Astrocyte (in vitro differentiated cells and primary cell): ENCODE measurements at regions not wholly inside any gene's neighbourhood (a gene's known extent, or its start where the extent isn't known, plus 50 kb on each side); places are given as distances from the start of the nearest gene placed in this dataset.

Source experiments
- DNase-seq: peaks from one replicate; pipeline ENCODE4 v3.0.0-alpha.2; 2010; ENCODE audit warnings: low read depth
- FAIRE-seq: peaks from 2 replicates; lab custom pipeline; 2011; peaks lifted over from hg19 to GRCh38; lab: Jason Lieb, UNC
- H2AFZ ChIP-seq: 2 replicates; pipeline ENCODE4 v1.6.0; 2012; ENCODE audit warnings: low read depth, low read length, inconsistent platforms
- H3K27ac ChIP-seq: 2 replicates; pipeline ENCODE4 v1.5.1; 2011; ENCODE audit warnings: low read depth, low read length, inconsistent platforms
- H3K27me3 ChIP-seq: 2 replicates; pipeline ENCODE4 v1.6.0; 2011; ENCODE audit warnings: low read length, inconsistent platforms; ENCODE audit not compliant: insufficient read depth
- H3K36me3 ChIP-seq: 2 replicates; pipeline ENCODE4 v1.5.1; 2011; ENCODE audit warnings: low read length, inconsistent platforms; ENCODE audit not compliant: insufficient read depth
- H3K4me1 ChIP-seq: 2 replicates; pipeline ENCODE4 v1.5.1; 2011; ENCODE audit warnings: low read length, inconsistent platforms; ENCODE audit not compliant: insufficient read depth
- H3K4me2 ChIP-seq: 2 replicates; pipeline ENCODE4 v1.6.0; 2012; ENCODE audit warnings: low read length, inconsistent platforms
- H3K4me3 ChIP-seq: 2 replicates; pipeline ENCODE4 v1.5.1; 2011; ENCODE audit warnings: low read depth, mild to moderate bottlenecking, low read length, inconsistent platforms; ENCODE audit not compliant: insufficient read depth
- H3K79me2 ChIP-seq: 2 replicates; pipeline ENCODE4 v1.6.0; 2012; ENCODE audit warnings: mild to moderate bottlenecking, low read length, inconsistent platforms; ENCODE audit not compliant: insufficient read depth
- H3K9ac ChIP-seq: 2 replicates; pipeline ENCODE4 v1.6.0; 2012; ENCODE audit warnings: mild to moderate bottlenecking, low read length, inconsistent platforms
- H3K9me3 ChIP-seq: 2 replicates; pipeline ENCODE4 v1.5.1; 2012; ENCODE audit warnings: low read depth, mild to moderate bottlenecking, low read length, inconsistent platforms; ENCODE audit not compliant: insufficient read depth
- H4K20me1 ChIP-seq: 2 replicates; pipeline ENCODE4 v1.6.0; 2012; ENCODE audit warnings: low read length, inconsistent platforms; ENCODE audit not compliant: insufficient read depth
- H3K27ac Mint-ChIP-seq: one replicate; pipeline ENCODE4 v1.8.0; 2021; ENCODE audit warnings: mild to moderate bottlenecking, mixed read lengths; ENCODE audit not compliant: unreplicated experiment
- H3K27me3 Mint-ChIP-seq: one replicate; pipeline ENCODE4 v1.8.0; 2021; ENCODE audit warnings: low read depth, mixed read lengths; ENCODE audit not compliant: unreplicated experiment
- H3K36me3 Mint-ChIP-seq: one replicate; pipeline ENCODE4 v1.8.0; 2021; ENCODE audit warnings: low read depth, mixed read lengths; ENCODE audit not compliant: unreplicated experiment
- H3K4me1 Mint-ChIP-seq: one replicate; pipeline ENCODE4 v1.8.0; 2021; ENCODE audit warnings: low read depth, mixed read lengths; ENCODE audit not compliant: unreplicated experiment
- H3K4me3 Mint-ChIP-seq: one replicate; pipeline ENCODE4 v1.8.0; 2021; ENCODE audit warnings: mild to moderate bottlenecking, moderate library complexity, mixed read lengths; ENCODE audit not compliant: unreplicated experiment
- H3K9me3 Mint-ChIP-seq: one replicate; pipeline ENCODE4 v1.8.0; 2021; ENCODE audit warnings: mild to moderate bottlenecking, mixed read lengths; ENCODE audit not compliant: unreplicated experiment
- EZH2 ChIP-seq: IDR thresholded peaks from 2 replicates; pipeline ENCODE4 v1.6.1; 2012; ENCODE audit warnings: mild to moderate bottlenecking, low read length, inconsistent platforms; ENCODE audit not compliant: insufficient read depth
- TF ChIP-seq, protein P1 (sequence below): IDR thresholded peaks from 2 replicates; pipeline ENCODE4 v1.5.1; 2011; ENCODE audit warnings: low read depth, mild to moderate bottlenecking, inconsistent platforms, low read length, moderate library complexity; ENCODE audit not compliant: insufficient read depth

DNA sequence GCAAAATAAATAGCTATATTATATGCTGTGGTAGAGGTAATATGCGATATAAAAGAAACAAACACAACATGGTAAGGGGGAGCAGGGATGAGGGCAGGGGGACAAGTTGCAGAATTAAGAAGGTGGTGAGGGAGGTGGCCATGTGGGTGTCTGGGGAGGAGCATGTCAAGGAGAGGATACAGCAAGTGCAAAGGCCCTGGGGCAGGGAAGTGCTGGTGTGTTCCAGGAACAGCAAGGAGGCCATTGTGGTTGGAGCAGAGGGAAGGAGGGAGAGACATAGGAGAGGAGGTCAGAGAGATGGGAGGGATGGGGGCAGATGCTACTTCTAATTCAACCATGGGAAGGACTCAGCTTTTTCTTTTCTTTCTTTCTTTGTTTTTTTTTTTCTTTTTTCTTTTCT lies 161.2 kb upstream of the IGSF21 start:
- H3K27ac Mint-ChIP-seq, result no peak overlapping the region
- Histone ChIP-seq H3K27me3 (no peaks in the 10 kb centered on the region), H3K4me1 (no peaks in the 10 kb centered on the region), H3K4me3 (no peak overlapping the region), H3K4me2 (no peak overlapping the region), H3K36me3 (no peaks in the 10 kb centered on the region), H3K9me3 (no peaks in the 10 kb centered on the region), H3K27ac (no peak overlapping the region), H3K79me2 (no peaks in the 10 kb centered on the region), H2AFZ (no peak overlapping the region), H4K20me1 (no peaks in the 10 kb centered on the region), H3K9ac (no peak overlapping the region)
- FAIRE-seq (no peak), DNase-seq (no peak)
- no peaks in the 10 kb centered on the region for H3K9me3 Mint-ChIP-seq
- no peaks in the 10 kb centered on the region for H3K4me1 Mint-ChIP-seq
- no peak overlapping the region for H3K4me3 Mint-ChIP-seq
- peaks cover 24% of the 10 kb centered on the region for H3K27me3 Mint-ChIP-seq
- TF ChIP-seq, protein P1, sequence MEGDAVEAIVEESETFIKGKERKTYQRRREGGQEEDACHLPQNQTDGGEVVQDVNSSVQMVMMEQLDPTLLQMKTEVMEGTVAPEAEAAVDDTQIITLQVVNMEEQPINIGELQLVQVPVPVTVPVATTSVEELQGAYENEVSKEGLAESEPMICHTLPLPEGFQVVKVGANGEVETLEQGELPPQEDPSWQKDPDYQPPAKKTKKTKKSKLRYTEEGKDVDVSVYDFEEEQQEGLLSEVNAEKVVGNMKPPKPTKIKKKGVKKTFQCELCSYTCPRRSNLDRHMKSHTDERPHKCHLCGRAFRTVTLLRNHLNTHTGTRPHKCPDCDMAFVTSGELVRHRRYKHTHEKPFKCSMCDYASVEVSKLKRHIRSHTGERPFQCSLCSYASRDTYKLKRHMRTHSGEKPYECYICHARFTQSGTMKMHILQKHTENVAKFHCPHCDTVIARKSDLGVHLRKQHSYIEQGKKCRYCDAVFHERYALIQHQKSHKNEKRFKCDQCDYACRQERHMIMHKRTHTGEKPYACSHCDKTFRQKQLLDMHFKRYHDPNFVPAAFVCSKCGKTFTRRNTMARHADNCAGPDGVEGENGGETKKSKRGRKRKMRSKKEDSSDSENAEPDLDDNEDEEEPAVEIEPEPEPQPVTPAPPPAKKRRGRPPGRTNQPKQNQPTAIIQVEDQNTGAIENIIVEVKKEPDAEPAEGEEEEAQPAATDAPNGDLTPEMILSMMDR, result no peak
- no peak for TF ChIP-seq EZH2
- no peaks in the 10 kb centered on the region for H3K36me3 Mint-ChIP-seq

DNA sequence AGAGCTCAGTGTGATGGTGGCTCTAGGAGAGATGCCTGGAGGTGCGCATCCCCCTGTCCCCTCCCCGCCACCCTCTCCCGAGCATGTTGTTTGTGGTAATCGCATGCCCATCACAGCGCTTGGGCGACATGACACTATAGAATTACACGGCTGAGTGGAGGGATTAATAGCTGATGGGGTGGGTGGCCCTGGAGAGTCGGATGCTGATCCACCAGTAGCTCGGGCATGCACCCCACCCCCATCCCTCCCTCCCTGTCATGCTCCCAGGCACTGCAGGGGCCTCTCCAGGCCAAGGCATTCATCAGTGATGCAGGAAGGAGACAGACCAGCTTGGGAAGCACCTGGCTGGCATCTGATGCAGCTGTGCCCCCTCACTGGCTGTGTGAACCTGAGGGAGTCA lies 159.0 kb upstream of the IGSF21 start:
- Histone ChIP-seq H3K9me3 (no peaks in the 10 kb centered on the region), H3K4me3 (no peak overlapping the region), H3K4me1 (no peaks in the 10 kb centered on the region), H3K27me3 (no peaks in the 10 kb centered on the region), H3K4me2 (no peak overlapping the region), H3K79me2 (no peaks in the 10 kb centered on the region), H3K9ac (no peak overlapping the region), H3K36me3 (no peaks in the 10 kb centered on the region), H2AFZ (no peak overlapping the region), H4K20me1 (no peaks in the 10 kb centered on the region), H3K27ac (no peak overlapping the region)
- Mint-ChIP-seq H3K9me3 (no peaks in the 10 kb centered on the region), H3K4me3 (no peak overlapping the region), H3K4me1 (no peaks in the 10 kb centered on the region), H3K36me3 (no peaks in the 10 kb centered on the region), H3K27ac (no peak overlapping the region), H3K27me3 (peaks cover 39% of the 10 kb centered on the region)
- no peak for FAIRE-seq
- no peak for TF ChIP-seq EZH2
- TF ChIP-seq, protein P1, result no peak
- no peak for DNase-seq

DNA sequence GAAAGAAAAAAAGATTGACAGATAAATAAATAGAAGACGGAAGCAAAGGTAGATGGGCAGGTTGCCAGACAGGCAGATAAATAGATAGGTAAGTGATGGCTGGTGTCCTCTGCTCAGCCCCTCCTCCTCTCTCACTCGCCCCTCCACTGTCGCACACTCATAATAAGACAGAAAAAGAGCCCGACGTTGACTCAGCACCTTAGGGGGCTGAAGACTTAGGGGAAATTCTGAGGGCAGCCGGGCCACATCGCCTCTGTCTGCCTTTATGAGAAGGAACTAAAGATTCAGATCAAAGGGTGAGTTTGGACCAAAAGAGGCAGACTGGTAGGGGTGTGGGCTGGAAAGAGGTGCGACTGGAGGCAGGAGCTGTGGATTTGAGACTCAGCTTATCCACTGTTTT lies 158.1 kb upstream of the IGSF21 start:
- TF ChIP-seq, protein P1, result no peak
- TF ChIP-seq EZH2, result no peak
- H3K4me1 Mint-ChIP-seq, result no peaks in the 10 kb centered on the region
- Histone ChIP-seq H4K20me1 (no peaks in the 10 kb centered on the region), H2AFZ (no peak overlapping the region), H3K27ac (no peak overlapping the region), H3K9ac (no peak overlapping the region), H3K4me3 (no peak overlapping the region), H3K4me1 (no peaks in the 10 kb centered on the region), H3K9me3 (no peaks in the 10 kb centered on the region), H3K79me2 (no peaks in the 10 kb centered on the region), H3K4me2 (no peak overlapping the region), H3K36me3 (no peaks in the 10 kb centered on the region), H3K27me3 (no peaks in the 10 kb centered on the region)
- H3K9me3 Mint-ChIP-seq, result no peaks in the 10 kb centered on the region
- FAIRE-seq (no peak), DNase-seq (no peak)
- H3K27ac Mint-ChIP-seq, result no peak overlapping the region
- H3K4me3 Mint-ChIP-seq, result no peak overlapping the region
- H3K27me3 Mint-ChIP-seq, result peaks cover 39% of the 10 kb centered on the region
- H3K36me3 Mint-ChIP-seq, result no peaks in the 10 kb centered on the region
